Transverse colon (tissue), 4 donors: ENCODE measurements at regions not wholly inside any gene's neighbourhood (a gene's known extent, or its start where the extent isn't known, plus 50 kb on each side); places are given as distances from the start of the nearest gene placed in this dataset.

Experiments used
- DNase-seq: peaks from one replicate; pipeline ENCODE4 v3.0.0-alpha.2; 2019
- H3K27ac ChIP-seq, 4 donors: fragments of 200-600 bp; sonication (generic); 2 replicates each; pipeline ENCODE4 v1.5.1; 2016 to 2018; ENCODE audit warnings: inconsistent platforms in 4 of 4
- H3K27me3 ChIP-seq: fragments of 200-600 bp; sonication (generic); 2 replicates; pipeline ENCODE4 v1.5.1; 2017; ENCODE audit warnings: inconsistent platforms
- H3K36me3 ChIP-seq, 4 donors: fragments of 200-600 bp; sonication (generic); 2 replicates each; pipeline ENCODE4 v1.5.1; 2017 to 2019; ENCODE audit warnings: inconsistent platforms in 4 of 4
- H3K4me1 ChIP-seq, 4 donors: fragments of 200-600 bp; sonication (generic); 2 replicates each; pipeline ENCODE4 v1.5.1; 2017 to 2020; ENCODE audit warnings: inconsistent platforms in 4 of 4
- H3K4me3 ChIP-seq, 4 donors: fragments of 200-600 bp; sonication (generic); 1 replicate in 1 of 4; 2 replicates in 3 of 4; pipeline versions ENCODE4 v1.5.1 to v1.6.1; 2017 to 2019; ENCODE audit warnings: inconsistent platforms in 4 of 4
- H3K9me3 ChIP-seq, 2 donors: fragments of 200-600 bp; sonication (generic); 2 replicates each; pipeline ENCODE4 v1.5.1; 2017 to 2019; ENCODE audit warnings: inconsistent platforms in 2 of 2
- EP300 ChIP-seq: sonication (generic); formaldehyde crosslinking; IDR thresholded peaks from one replicate; pipeline ENCODE4 v1.6.1; 2017; ENCODE audit warnings: antibody characterized with exemption, low read depth
- POLR2A ChIP-seq: fragments of 450-650 bp; IDR thresholded peaks from one replicate; pipeline ENCODE4 v1.6.1; 2016; ENCODE audit warnings: antibody characterized with exemption, mild to moderate bottlenecking, moderate library complexity
- POLR2AphosphoS5 ChIP-seq, 3 donors: sonication (generic); formaldehyde crosslinking; IDR thresholded peaks; one replicate each; pipeline ENCODE4 v1.6.1; 2016; ENCODE audit warnings: antibody characterized with exemption in 3 of 3
- WGBS, 2 donors: methylation state at CpG; one replicate each; pipeline ENCODE4 v1.1.5; 2018; ENCODE audit warnings: low coverage in 1 of 2; 5-methylcytosine and 5-hydroxymethylcytosine counted together
- in situ Hi-C, 4 donors: fragments of 200-750 bp; cut with MboI; loops; one replicate each; pipeline versions ENCODE4 v1.15.0 to v1.15.1; 2017; ENCODE audit warnings: low sequenced_read_pairs in 3 of 4, low pct_ligation_motif_present in 1 of 4, low pct_unique_long_range_greater_than_20kb in 1 of 4
- intact Hi-C: fragments of 100-400 bp; cut with DNase I; formaldehyde crosslinking; loops from one replicate; pipeline ENCODE4 v1.15.1; 2023; ENCODE audit warnings: low total_unique reads
- TF ChIP-seq, protein P1 (sequence below), 5 experiments: fragments of 200-600 bp in 3 of 5; fragments of 450-650 bp in 2 of 5; sonication (generic) in 3 of 5; IDR thresholded peaks; 1 replicate in 2 of 5; 2 replicates in 3 of 5; pipeline ENCODE4 v1.5.1; 2016 to 2017; ENCODE audit warnings: antibody characterized with exemption in 5 of 5, inconsistent platforms in 3 of 5, mild to moderate bottlenecking in 2 of 5, moderate library complexity in 1 of 5

DNA sequence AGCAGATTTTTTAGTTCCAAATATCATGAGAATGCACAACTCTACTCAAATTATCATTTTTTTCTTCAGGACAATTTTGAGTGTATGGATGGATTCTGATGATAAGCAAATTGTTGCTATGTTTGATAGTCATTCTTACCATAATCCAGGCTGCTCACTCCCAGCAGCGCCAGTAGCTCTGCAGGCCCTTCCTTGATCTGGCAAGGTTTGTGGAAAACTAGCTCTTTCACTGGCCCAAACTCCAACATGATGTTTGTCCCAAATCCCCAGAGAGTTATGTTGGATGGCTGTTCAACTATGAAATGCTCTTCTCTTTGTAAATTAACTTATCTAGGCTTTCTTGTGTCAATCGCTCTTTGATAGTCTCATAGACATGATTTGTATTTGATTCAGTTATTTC, 933.7 kb downstream of the DNAJB9 start:
- Histone ChIP-seq H3K4me1 (no peaks in the 10 kb centered on the region), H3K4me3 (no peak overlapping the region), H3K27ac (no peak overlapping the region), H3K9me3 (peaks cover 0 to 5% of the 10 kb centered on the region in 2 donors), H3K27me3 (no peaks in the 10 kb centered on the region), H3K36me3 (no peaks in the 10 kb centered on the region)
- TF ChIP-seq, protein P1, sequence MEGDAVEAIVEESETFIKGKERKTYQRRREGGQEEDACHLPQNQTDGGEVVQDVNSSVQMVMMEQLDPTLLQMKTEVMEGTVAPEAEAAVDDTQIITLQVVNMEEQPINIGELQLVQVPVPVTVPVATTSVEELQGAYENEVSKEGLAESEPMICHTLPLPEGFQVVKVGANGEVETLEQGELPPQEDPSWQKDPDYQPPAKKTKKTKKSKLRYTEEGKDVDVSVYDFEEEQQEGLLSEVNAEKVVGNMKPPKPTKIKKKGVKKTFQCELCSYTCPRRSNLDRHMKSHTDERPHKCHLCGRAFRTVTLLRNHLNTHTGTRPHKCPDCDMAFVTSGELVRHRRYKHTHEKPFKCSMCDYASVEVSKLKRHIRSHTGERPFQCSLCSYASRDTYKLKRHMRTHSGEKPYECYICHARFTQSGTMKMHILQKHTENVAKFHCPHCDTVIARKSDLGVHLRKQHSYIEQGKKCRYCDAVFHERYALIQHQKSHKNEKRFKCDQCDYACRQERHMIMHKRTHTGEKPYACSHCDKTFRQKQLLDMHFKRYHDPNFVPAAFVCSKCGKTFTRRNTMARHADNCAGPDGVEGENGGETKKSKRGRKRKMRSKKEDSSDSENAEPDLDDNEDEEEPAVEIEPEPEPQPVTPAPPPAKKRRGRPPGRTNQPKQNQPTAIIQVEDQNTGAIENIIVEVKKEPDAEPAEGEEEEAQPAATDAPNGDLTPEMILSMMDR (IDR thresholded peaks at IDR 0.05): no peak
- TF ChIP-seq EP300: no peak
- no peak for TF ChIP-seq POLR2AphosphoS5 (IDR thresholded peaks at IDR 0.05)
- TF ChIP-seq POLR2A: no peak
- DNase-seq: no peak
- in situ Hi-C loops (no loop called here), intact Hi-C loops (no loop called here)
- 77 to 78% methylated on average over 1 to 2 of the region's 2 CpGs for WGBS, 2 donors

DNA sequence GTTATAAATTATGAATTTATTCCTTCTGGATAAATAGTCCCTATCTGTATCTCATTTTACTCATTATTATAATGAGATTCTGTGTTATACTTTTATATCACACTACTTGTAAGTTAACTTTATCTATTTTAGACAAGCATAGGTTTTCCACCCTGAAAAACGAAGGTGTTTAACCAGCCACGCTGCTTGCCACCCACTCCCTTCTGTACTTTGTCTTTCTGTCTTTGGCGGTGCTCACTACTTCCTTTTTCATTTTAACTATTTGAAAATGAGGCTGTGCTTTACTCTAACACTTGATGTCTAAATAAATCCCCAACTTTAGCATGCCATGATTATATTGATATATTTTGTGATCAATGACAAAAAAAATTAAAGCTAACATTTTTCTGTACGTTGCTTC, 952.9 kb downstream of the DNAJB9 start:
- H3K27me3 ChIP-seq: no peaks in the 10 kb centered on the region
- no peak overlapping the region for H3K4me3 ChIP-seq
- intact Hi-C loops (no loop called here), in situ Hi-C loops (no loop called here)
- no peaks in the 10 kb centered on the region for H3K36me3 ChIP-seq
- no peaks in the 10 kb centered on the region for H3K4me1 ChIP-seq
- DNase-seq: no peak
- TF ChIP-seq POLR2A: no peak
- TF ChIP-seq, protein P1 (IDR thresholded peaks at IDR 0.05): no peak
- TF ChIP-seq POLR2AphosphoS5 (IDR thresholded peaks at IDR 0.05): no peak
- TF ChIP-seq EP300: no peak
- 38 to 48% methylated on average over 4 of the region's 4 CpGs for WGBS, 2 donors
- no peak overlapping the region for H3K27ac ChIP-seq
- no peaks in the 10 kb centered on the region for H3K9me3 ChIP-seq

DNA sequence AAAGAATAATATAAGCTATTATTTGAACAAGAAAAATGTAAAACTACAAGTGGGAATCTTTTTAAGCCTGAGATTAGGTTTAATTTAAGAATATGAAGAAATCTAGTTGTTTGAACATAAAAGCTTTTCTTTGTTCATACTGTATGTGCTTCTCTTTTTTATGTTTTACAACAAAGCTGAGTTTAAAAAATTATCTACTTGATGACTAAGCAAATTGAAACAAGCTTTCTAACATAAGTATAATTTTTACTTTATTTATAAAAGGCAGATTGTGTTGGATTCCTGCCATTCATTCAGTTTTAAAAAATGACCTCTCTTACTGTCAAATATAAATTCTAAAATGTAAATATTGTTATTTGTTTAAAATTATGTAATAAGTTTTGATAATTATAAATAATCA, 958.2 kb downstream of the DNAJB9 start:
- intact Hi-C loops: no loop called here
- Histone ChIP-seq H3K36me3 (no peaks in the 10 kb centered on the region), H3K4me1 (no peaks in the 10 kb centered on the region), H3K27me3 (no peaks in the 10 kb centered on the region), H3K9me3 (no peaks in the 10 kb centered on the region), H3K4me3 (no peak overlapping the region), H3K27ac (no peak overlapping the region)
- TF ChIP-seq, protein P1 (IDR thresholded peaks at IDR 0.05): no peak
- in situ Hi-C loops: no loop called here
- DNase-seq: no peak

DNA sequence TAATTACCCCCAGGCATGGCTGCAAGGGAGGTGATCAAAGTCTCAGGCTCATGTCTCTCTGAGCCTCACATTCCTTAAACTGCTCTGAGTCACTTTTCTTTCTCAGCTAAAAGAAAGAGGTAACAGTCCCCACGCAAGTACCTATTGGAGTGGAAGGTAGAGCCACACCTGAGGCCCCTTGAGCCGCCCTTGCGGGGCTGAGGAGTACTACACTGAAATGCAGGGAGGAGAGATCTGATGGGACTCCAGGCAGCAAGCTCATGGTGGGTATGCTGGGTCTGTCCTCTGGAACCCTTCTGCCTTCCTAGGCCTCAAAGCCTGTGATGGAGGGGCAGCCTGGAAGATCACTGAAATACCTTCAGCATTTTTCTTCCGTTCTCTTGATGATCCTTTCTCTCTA, 960.0 kb downstream of the DNAJB9 start:
- TF ChIP-seq POLR2A (no peak), EP300 (no peak), POLR2AphosphoS5 (IDR thresholded peaks at IDR 0.05) (no peak)
- TF ChIP-seq, protein P1 (IDR thresholded peaks at IDR 0.05): no peak
- no peak for DNase-seq
- Histone ChIP-seq H3K4me1 (no peaks in the 10 kb centered on the region), H3K9me3 (no peaks in the 10 kb centered on the region), H3K4me3 (no peak overlapping the region), H3K27me3 (no peaks in the 10 kb centered on the region), H3K36me3 (no peaks in the 10 kb centered on the region), H3K27ac (no peak overlapping the region)
- 63 to 89% methylated on average over 2 to 4 of the region's 4 CpGs for WGBS, 2 donors
- intact Hi-C loops: no loop called here
- in situ Hi-C loops: no loop called here
